ENCODE measurements at regions not wholly inside any gene's neighbourhood (a gene's known extent, or its start where the extent isn't known, plus 50 kb on each side); places are given as distances from the start of the nearest gene placed in this dataset.

GRCh38 chr11:130582176-130582575 lies 133.7 kb downstream of the ADAMTS15 start:
- TF ChIP-seq CTCF (IDR thresholded peaks at IDR 0.05 in 8 of 11, conservative IDR thresholded peaks at IDR 0.05 in 3 of 11): no peak
- no peak for TF ChIP-seq POLR2A (IDR thresholded peaks at IDR 0.05)

Data from spleen (tissue), 7 donors.